ENCODE measurements at regions not wholly inside any gene's neighbourhood (a gene's known extent, or its start where the extent isn't known, plus 50 kb on each side); places are given as distances from the start of the nearest gene placed in this dataset.
"Not testable (repeated sequence)": the region's sequence is repeated elsewhere in the genome, so short reads cannot be mapped to it uniquely, and the experiment has no call there.

GRCh38 chr2:142617461-142617860 is 260.0 kb upstream of the KYNU start:
- no peak for DNase-seq

GRCh38 chr2:142615876-142616275 is 261.6 kb upstream of the KYNU start:
- no peak for DNase-seq

GRCh38 chr2:142613193-142613592 is 264.3 kb upstream of the KYNU start:
- not testable (repeated sequence) for DNase-seq

GRCh38 chr2:142605421-142605820 is 272.0 kb upstream of the KYNU start:
- no peak for DNase-seq

- no peak for DNase-seq
These were observed 273.7 kb upstream of the KYNU start for GRCh38 chr2:142603759-142604158.

GRCh38 chr2:142602418-142602989 is 275.0 kb upstream of the KYNU start:
- DNase-seq, result no peak

GRCh38 chr2:142601794-142602193 is 275.7 kb upstream of the KYNU start:
- no peak for DNase-seq

GRCh38 chr2:142599504-142599903 is 278.0 kb upstream of the KYNU start:
- peak; percentile 5 for DNase-seq

GRCh38 chr2:142598846-142599245 is 278.6 kb upstream of the KYNU start:
- DNase-seq, result peak; percentile 37

- DNase-seq, result peak; percentile 72
These were observed 281.0 kb upstream of the KYNU start for GRCh38 chr2:142596334-142597088.

GRCh38 chr2:142594935-142595334 is 282.5 kb upstream of the KYNU start:
- no peak for DNase-seq

- no peak for DNase-seq
These were observed 285.3 kb upstream of the KYNU start for GRCh38 chr2:142592171-142592570.

GRCh38 chr2:142591420-142591819 is 286.0 kb upstream of the KYNU start:
- DNase-seq, result no peak

GRCh38 chr2:142588269-142588668 is 289.2 kb upstream of the KYNU start:
- no peak for DNase-seq

- DNase-seq, result no peak
These were observed 290.5 kb upstream of the KYNU start for GRCh38 chr2:142586693-142587580.

- no peak for DNase-seq
These were observed 291.7 kb upstream of the KYNU start for GRCh38 chr2:142585785-142586184.

GRCh38 chr2:142582317-142582716 is 295.1 kb upstream of the KYNU start:
- no peak for DNase-seq

GRCh38 chr2:142581491-142581890 is 296.0 kb upstream of the KYNU start:
- no peak for DNase-seq

- no peak for DNase-seq
These were observed 296.8 kb upstream of the KYNU start for GRCh38 chr2:142580691-142581090.

GRCh38 chr2:142575561-142575960 is 301.9 kb upstream of the KYNU start:
- DNase-seq, result no peak

GRCh38 chr2:142574388-142574787 is 303.1 kb upstream of the KYNU start:
- no peak for DNase-seq

GRCh38 chr2:142572346-142573132 is 304.9 kb upstream of the KYNU start:
- DNase-seq, result no peak

- no peak for DNase-seq
These were observed 305.5 kb upstream of the KYNU start for GRCh38 chr2:142571934-142572333.

All from EL (cell line).